GM18502 (cell line): ENCODE measurements at regions not wholly inside any gene's neighbourhood (a gene's known extent, or its start where the extent isn't known, plus 50 kb on each side); places are given as distances from the start of the nearest gene placed in this dataset.

Source experiments
- ATAC-seq: cut with Tn5 transposase; IDR thresholded peaks from one replicate; pipeline ENCODE4 v1.9.1; 2021; ENCODE audit warnings: mild to moderate bottlenecking; ENCODE audit not compliant: unreplicated experiment, poor library complexity

GRCh38 chr1:81499487-81499886, 301.2 kb upstream of the ADGRL2 start:
- no peak for ATAC-seq

GRCh38 chr1:81498471-81499462, 302.0 kb upstream of the ADGRL2 start:
- ATAC-seq = no peak

DNA sequence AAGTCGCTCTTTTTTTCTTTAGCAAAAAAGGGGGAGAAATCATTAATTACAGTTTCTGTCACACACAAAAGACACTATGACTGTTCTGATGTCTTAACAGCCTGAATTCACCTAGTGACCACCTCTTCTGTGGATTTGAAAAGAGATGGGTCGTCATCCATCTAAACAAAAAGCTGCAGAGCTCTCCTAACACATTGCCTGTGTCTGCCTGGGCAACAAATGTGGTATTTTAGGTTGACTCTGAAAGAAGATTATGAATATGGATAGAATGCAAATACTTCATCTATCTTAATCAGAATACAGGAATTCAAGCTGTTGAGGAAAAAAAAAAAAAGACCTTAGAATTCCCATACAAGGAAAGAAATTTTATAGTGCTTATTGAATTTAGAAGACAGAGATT, 304.4 kb upstream of the ADGRL2 start:
- no peak for ATAC-seq

- ATAC-seq = no peak
Measured at GRCh38 chr1:81493102-81493869, 307.4 kb upstream of the ADGRL2 start.

- no peak for ATAC-seq
Measured at GRCh38 chr1:81492628-81493027, 308.1 kb upstream of the ADGRL2 start.

DNA sequence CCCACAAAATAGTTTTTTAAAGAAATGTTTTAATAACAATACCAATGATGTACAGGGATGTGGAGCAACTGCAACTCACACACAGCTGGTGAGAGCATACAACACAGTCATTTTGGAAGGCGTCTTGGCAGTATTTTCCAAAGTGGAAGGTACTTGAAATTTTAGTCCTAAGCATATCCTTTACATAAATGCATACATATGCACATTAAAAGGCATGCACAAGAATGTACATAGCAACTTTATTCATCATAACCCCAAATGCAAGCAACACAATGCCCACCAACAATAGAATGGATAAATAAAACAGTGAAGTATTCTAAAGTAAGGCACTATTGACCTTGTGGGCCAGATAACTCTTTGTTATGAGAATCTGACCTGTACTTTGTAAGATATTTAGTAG, 310.1 kb upstream of the ADGRL2 start:
- ATAC-seq = no peak

DNA sequence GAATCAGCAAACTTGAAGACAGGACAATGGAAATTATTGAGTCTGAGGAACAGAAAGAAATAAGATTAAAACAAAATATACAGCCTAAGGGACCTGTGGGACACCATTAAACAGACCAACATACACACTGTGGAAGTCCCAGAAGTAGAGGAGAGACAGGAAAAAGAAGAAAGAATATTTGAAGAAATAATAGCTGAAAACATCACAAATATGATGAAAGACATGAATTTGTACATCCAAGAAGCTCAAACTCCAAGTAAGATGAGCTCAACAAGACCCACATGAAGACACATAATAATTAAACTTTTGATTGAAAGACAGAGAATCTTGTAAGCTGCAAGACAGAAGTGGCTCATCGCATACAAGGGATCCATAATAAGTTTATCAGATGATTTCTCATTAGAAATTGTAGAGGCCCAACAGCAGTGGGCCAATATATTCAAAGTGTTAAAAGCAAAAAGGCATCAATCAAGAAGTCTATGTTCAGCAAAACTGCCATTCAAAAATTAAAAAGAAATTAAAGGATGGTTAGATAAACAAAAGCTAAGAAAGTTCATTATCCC, 311.3 kb upstream of the ADGRL2 start:
- no peak for ATAC-seq

DNA sequence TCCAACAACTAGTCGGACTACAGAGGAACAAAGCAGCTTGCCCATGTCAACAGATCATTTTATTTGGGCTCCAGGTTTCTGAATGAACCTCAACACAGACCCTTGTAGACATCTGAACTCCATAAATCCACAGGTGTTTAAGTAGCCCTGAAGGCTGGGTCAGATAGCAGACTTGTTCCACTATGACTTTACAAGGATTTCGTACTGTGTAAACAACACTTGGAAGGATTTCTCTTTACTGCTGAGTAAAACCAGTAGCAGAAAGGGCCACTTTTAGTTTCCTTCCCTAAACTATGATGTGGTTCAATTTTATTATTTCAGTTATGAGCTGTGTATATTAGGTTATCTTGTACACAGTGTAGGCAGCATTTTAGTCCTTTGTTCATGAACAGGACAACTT, 316.4 kb upstream of the ADGRL2 start:
- peak; percentile 73 for ATAC-seq

GRCh38 chr1:81478219-81478618, 322.5 kb upstream of the ADGRL2 start:
- ATAC-seq = no peak

GRCh38 chr1:81477710-81478109, 323.0 kb upstream of the ADGRL2 start:
- ATAC-seq = no peak

DNA sequence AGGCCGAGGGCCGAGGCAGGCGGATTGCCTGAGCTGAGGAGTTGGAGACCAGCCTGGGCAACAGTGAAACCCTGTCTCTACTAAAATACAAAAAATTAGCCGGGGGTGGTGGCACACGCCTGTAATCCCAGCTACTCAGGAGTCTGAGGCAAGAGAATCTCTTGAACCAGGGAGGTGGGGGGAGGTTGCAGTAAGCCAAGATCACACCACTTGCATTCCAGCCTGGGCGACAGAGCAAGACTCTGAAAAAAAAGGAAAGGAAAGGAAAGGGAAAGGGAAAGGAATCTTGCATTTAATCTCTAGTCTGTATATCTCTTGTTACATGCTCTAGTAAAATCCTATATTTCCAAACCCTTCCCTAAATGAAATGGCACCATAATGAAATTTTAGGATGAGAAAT, 328.3 kb upstream of the ADGRL2 start:
- ATAC-seq = no peak

DNA sequence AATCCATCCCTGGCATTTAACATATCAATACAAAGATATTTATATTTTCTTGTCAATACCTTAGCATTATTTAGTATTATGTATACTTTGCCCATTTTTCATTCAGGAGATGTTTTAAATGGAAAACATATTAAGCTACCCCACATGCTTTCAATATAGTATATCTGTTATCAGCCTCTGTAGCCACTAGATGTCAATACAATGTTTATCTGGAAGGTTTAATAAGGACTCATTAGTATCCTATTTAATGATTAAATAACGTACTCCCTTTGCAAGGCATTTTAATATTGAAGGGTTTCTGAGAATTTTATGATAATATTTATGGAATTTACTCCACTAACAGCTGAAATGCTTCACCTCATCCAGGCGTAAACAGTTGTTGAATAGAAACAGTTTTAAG, 329.5 kb upstream of the ADGRL2 start:
- no peak for ATAC-seq

- no peak for ATAC-seq
Measured at GRCh38 chr1:81470275-81470674, 330.5 kb upstream of the ADGRL2 start.

GRCh38 chr1:81467383-81467782, 333.4 kb upstream of the ADGRL2 start:
- no peak for ATAC-seq

DNA sequence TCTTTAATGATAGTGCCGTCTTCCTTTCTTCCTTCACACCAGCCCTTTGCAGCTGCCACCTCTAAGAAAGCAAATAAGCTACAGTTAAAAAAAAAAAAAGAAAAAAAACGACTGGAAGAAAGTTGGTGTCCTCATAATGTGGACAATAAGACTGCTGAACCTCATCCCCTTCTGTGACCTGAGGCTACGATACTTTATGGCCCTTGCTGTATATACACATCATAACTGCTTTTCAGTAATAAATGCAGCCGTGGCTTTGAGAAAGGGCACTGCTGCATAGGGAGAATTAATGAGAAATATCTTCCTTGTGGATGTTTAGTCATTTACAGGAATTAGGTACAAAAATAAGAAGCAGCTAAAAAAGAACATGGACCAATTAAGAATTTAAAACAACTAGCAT, 333.8 kb upstream of the ADGRL2 start:
- ATAC-seq = no peak

DNA sequence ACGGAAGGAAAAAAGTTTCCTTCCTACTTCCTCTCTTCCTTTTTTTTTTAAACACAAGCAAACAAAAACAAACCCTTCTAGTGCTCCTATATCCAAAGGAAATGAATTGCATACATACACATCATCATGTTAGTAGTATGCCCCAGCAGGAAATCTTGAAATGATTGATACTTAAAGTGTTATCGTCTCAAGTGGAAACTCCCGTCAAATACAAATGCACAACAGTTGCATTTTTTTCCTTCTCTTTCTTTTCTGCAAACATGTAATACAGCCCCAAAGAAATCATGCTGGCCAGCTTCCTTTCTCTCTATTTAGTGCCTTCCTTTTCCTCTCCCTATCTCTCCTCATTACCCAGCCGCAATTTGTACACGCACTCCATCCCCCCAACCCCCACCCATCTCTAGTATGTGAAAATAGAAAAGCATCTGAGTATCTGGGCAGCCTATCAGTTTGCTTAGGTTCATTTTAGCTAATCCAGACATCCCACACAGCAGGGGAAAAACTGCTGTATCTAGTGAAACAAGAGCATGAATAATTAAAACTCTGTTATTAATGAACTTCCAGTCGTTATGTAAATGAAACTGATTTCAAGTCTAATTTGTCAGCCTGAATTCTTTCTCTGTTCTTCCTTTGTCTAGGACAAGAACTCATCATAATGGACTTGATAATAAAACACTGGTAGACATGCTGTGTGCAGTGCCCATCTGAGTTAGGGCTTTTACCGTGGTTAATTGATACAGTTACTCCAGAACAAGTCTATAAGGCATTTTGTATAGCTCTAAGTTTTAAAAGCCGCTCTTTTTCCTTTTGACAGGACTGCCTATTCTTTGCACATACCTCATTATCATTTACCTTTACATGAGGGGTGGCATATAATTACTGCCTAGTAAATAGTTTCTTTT, 336.5 kb upstream of the ADGRL2 start:
- no peak for ATAC-seq

DNA sequence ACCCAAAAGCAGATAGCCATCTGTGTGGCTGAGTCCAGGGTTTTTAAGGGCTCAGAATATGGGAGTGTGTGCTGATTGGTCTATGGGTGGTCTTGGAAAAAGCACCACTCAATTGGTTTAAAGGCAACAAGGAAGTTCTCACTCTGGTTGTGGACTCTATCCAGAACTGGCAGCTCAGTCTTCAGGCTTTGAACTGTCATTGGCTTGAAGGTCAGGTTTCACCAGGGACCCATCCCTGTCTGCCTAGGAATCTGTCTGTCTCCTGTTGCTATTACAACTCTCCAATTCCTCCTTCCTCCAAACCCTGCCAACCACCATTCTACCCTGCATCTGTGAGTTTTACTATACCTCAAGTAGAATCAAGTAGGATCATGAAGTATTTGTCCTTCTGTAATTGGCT, 341.7 kb upstream of the ADGRL2 start:
- ATAC-seq = no peak

DNA sequence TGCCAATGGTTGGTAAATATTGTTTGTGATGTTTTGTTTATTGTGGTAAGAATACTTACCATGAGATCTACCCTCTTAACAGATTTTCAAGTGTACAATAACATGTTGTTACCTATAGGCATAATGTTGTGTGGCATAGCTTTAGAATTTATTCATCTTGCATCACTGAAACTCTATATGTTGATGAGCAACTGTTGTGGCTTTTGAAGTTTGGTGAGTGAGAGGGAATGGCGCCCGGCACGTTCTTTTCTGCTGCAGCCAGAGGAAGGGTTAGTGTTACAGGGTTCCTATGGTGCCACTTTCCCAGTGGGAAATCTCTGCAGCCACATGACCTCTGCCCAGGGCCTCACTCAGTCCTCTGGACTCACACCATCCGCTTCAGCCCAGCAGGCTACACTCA, 342.5 kb upstream of the ADGRL2 start:
- no peak for ATAC-seq

- ATAC-seq = no peak
Measured at GRCh38 chr1:81455481-81455880, 345.3 kb upstream of the ADGRL2 start.

DNA sequence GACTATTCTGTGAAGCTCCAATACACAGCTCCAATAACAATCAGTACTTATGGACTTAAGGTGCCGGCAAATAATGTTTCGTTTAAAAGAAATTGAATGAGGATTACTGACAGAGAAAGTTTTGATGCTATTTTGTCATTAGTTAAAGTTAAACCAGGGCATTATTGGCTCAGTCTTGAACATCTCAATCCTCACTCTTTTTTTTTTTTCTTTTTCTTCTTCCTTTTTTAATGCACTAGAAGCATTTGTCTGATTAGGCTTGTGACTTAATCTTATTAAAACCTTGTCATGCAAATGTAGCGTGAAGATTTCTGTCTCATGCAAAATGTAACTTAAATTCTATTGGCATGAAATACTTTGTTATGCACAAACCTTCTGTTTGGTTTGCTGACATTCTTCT, 346.8 kb upstream of the ADGRL2 start:
- ATAC-seq = no peak
